NT2/D1 (cell line): ENCODE measurements at regions not wholly inside any gene's neighbourhood (a gene's known extent, or its start where the extent isn't known, plus 50 kb on each side); places are given as distances from the start of the nearest gene placed in this dataset.
"Not testable (repeated sequence)": the region's sequence is repeated elsewhere in the genome, so short reads cannot be mapped to it uniquely, and the experiment has no call there.

Source experiments
- DNase-seq: peaks from one replicate; pipeline ENCODE4 v3.0.0-alpha.2; 2011; ENCODE audit warnings: low read depth, low spot score
- H3K27me3 ChIP-seq: 2 replicates; pipeline ENCODE4 v1.6.0; 2011; ENCODE audit warnings: mild to moderate bottlenecking; ENCODE audit not compliant: insufficient read length, insufficient read depth
- H3K36me3 ChIP-seq: 2 replicates; pipeline ENCODE4 v1.6.1; 2011; ENCODE audit warnings: mild to moderate bottlenecking, low read length, mixed read lengths; ENCODE audit not compliant: insufficient read depth, insufficient read length
- H3K4me1 ChIP-seq: 2 replicates; pipeline ENCODE4 v1.5.1; 2011; ENCODE audit not compliant: insufficient read depth, insufficient read length
- H3K4me3 ChIP-seq: 2 replicates; pipeline ENCODE4 v1.5.1; 2011; ENCODE audit warnings: low read depth; ENCODE audit not compliant: insufficient read length
- H3K9ac ChIP-seq: 2 replicates; pipeline ENCODE4 v1.6.0; 2011; ENCODE audit warnings: low read depth; ENCODE audit not compliant: insufficient read length
- H3K9me3 ChIP-seq: 2 replicates; pipeline ENCODE4 v1.5.1; 2011; ENCODE audit warnings: mild to moderate bottlenecking, low read length; ENCODE audit not compliant: insufficient read depth
- SUZ12 ChIP-seq: IDR thresholded peaks from 2 replicates; pipeline ENCODE4 v1.6.1; 2011; ENCODE audit not compliant: insufficient read length, insufficient read depth; ENCODE audit errors: extremely low read depth
- YY1 ChIP-seq: IDR thresholded peaks from 2 replicates; pipeline ENCODE4 v1.6.1; 2011; ENCODE audit not compliant: insufficient read length, insufficient read depth
- ZNF274 ChIP-seq: IDR thresholded peaks from 2 replicates; pipeline ENCODE4 v1.6.1; 2011; ENCODE audit warnings: mild to moderate bottlenecking, low read depth, low read length

- DNase-seq, result no peak
- Histone ChIP-seq H3K4me3 (no peak overlapping the region), H3K9me3 (peaks cover 4% of the 10 kb centered on the region; the same call in 1 of the 2 replicates), H3K9ac (no peak overlapping the region), H3K4me1 (no peaks in the 10 kb centered on the region), H3K36me3 (no peaks in the 10 kb centered on the region), H3K27me3 (no peaks in the 10 kb centered on the region)
- no peak for TF ChIP-seq SUZ12
- no peak for TF ChIP-seq ZNF274
- no peak for TF ChIP-seq YY1
Observed at GRCh38 chr9:79432485-79432884, 139.3 kb upstream of the TLE4 start.

GRCh38 chr9:79433703-79434102 lies 138.1 kb upstream of the TLE4 start:
- Histone ChIP-seq H3K4me1 (no peaks in the 10 kb centered on the region), H3K27me3 (no peaks in the 10 kb centered on the region), H3K9ac (no peak overlapping the region), H3K4me3 (no peak overlapping the region), H3K9me3 (peaks cover 7% of the 10 kb centered on the region), H3K36me3 (no peaks in the 10 kb centered on the region)
- no peak for DNase-seq
- TF ChIP-seq YY1, result no peak
- TF ChIP-seq ZNF274, result no peak
- TF ChIP-seq SUZ12, result no peak

- not testable (repeated sequence) for H3K9me3 ChIP-seq, H3K9ac ChIP-seq, H3K36me3 ChIP-seq, H3K27me3 ChIP-seq, H3K4me1 ChIP-seq
- H3K4me3 ChIP-seq, result peak overlapping the region; percentile 42
- DNase-seq, result peak; percentile 23
Observed at GRCh38 chr9:79439221-79439620, 132.5 kb upstream of the TLE4 start.

- Histone ChIP-seq H3K9ac (no peak overlapping the region), H3K4me1 (no peaks in the 10 kb centered on the region), H3K9me3 (no peaks in the 10 kb centered on the region), H3K27me3 (no peaks in the 10 kb centered on the region), H3K36me3 (no peaks in the 10 kb centered on the region), H3K4me3 (no peak overlapping the region)
- TF ChIP-seq SUZ12, result no peak
- no peak for TF ChIP-seq YY1
- TF ChIP-seq ZNF274, result no peak
- DNase-seq, result no peak
Observed at GRCh38 chr9:79446523-79447307, 125.0 kb upstream of the TLE4 start.

GRCh38 chr9:79447308-79447605 lies 124.5 kb upstream of the TLE4 start:
- no peaks in the 10 kb centered on the region for H3K4me1 ChIP-seq
- H3K27me3 ChIP-seq, result no peaks in the 10 kb centered on the region

GRCh38 chr9:79447762-79448161 lies 124.0 kb upstream of the TLE4 start:
- DNase-seq, result no peak

More at GRCh38 chr9:79447308-79447605, 124.5 kb upstream of the TLE4 start:
- no peak for DNase-seq
- Histone ChIP-seq H3K36me3 (no peaks in the 10 kb centered on the region), H3K4me3 (no peak overlapping the region), H3K9me3 (no peaks in the 10 kb centered on the region), H3K9ac (no peak overlapping the region)
- TF ChIP-seq ZNF274 (no peak), SUZ12 (no peak), YY1 (no peak)

GRCh38 chr9:79452265-79452664 lies 119.5 kb upstream of the TLE4 start:
- Histone ChIP-seq H3K36me3 (no peaks in the 10 kb centered on the region), H3K4me1 (no peaks in the 10 kb centered on the region), H3K9me3 (no peaks in the 10 kb centered on the region), H3K9ac (no peak overlapping the region), H3K4me3 (no peak overlapping the region), H3K27me3 (no peaks in the 10 kb centered on the region)
- no peak for TF ChIP-seq ZNF274
- no peak for TF ChIP-seq YY1
- no peak for DNase-seq

More at GRCh38 chr9:79447762-79448161, 124.0 kb upstream of the TLE4 start:
- Histone ChIP-seq H3K36me3 (no peaks in the 10 kb centered on the region), H3K4me3 (no peak overlapping the region), H3K9ac (no peak overlapping the region), H3K4me1 (no peaks in the 10 kb centered on the region), H3K27me3 (no peaks in the 10 kb centered on the region), H3K9me3 (no peaks in the 10 kb centered on the region)
- TF ChIP-seq SUZ12, result no peak

- no peak overlapping the region for H3K9ac ChIP-seq
- H3K9me3 ChIP-seq, result no peaks in the 10 kb centered on the region
- DNase-seq, result no peak
- no peaks in the 10 kb centered on the region for H3K27me3 ChIP-seq
- H3K36me3 ChIP-seq, result no peaks in the 10 kb centered on the region
- TF ChIP-seq YY1 (no peak), SUZ12 (no peak), ZNF274 (no peak)
- no peak overlapping the region for H3K4me3 ChIP-seq
- H3K4me1 ChIP-seq, result no peaks in the 10 kb centered on the region
Observed at GRCh38 chr9:79461712-79462111, 110.1 kb upstream of the TLE4 start.
